ENCODE measurements at regions not wholly inside any gene's neighbourhood (a gene's known extent, or its start where the extent isn't known, plus 50 kb on each side); places are given as distances from the start of the nearest gene placed in this dataset.

DNA sequence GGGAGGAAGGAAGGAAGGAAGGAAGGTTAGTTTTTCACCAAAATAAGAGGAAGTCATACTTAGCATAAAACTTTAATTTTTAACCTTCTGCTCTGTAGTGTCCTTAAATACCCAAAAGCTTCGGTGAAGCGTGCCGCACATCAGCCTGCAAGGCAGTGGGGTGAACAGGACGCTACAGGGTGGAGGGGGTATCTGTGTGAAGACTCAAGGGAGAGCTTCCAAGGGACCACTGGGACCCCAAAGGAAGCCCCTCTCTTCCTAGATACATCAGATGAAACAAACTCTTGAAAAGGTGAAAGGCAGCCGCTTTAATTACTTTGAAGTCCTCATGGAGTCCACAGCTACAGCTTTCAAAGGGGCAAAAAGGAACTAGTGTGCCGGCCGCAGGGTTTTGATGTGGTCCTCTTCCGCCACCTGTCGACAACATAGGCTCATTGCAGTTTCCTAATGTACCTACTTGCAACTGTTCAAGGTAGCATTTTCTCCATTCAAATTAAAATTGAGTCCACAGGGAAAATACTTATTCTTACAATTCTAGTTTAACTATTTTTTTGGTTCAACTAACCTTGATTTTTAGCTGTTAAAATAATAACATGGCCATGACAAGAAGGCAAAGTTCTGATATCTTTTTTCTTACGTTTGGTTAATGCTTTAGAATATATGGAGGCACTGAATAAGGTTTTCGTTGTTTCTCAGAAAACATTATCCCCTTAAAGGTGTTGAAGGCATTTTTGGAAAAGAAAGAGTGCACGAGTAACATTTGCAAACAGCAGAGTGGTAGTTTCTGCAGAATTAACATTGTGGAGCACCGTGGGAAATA is 135.0 kb upstream of the RIPOR2 start:
- peak; percentile 78 for DNase-seq

GRCh38 chr6:25078141-25078540 is 142.4 kb upstream of the RIPOR2 start:
- DNase-seq, result no peak

- no peak for DNase-seq
Observed at GRCh38 chr6:25083784-25084507, 148.2 kb upstream of the RIPOR2 start.

DNA sequence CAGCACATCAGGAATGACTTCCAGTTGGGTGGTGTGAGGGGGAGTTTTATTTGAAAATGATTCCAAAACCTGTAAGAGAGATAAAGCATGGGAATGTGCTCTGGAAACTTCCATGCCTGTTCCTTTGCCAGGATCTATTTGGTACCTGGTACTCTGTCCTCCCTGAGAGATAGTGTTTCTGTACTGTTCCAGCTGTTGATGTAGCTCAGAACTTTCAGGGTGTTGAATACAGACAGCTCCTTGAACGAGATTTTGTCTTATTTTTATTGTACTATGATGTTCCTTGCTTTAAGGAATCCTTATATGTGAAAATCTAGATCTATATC is 148.7 kb upstream of the RIPOR2 start:
- DNase-seq, result no peak

DNA sequence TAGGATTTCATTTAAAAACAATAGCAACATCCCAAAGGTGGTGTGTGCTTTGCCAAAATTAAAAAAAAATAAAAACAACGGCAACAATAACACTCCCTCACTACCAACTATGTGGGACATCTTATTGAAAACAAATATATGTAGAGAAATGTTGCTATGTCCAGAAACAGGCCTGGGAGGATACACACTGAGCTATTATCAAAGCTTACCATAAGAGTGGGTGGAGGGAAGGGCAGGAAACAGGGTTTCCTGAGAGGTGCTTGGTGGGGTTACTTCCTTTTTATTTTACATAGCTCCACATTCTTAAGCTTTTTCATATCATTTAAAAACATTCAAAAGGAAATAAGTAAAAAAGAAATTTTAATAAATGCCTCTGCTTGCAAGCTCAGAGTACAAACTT is 150.0 kb upstream of the RIPOR2 start:
- DNase-seq, result no peak

DNA sequence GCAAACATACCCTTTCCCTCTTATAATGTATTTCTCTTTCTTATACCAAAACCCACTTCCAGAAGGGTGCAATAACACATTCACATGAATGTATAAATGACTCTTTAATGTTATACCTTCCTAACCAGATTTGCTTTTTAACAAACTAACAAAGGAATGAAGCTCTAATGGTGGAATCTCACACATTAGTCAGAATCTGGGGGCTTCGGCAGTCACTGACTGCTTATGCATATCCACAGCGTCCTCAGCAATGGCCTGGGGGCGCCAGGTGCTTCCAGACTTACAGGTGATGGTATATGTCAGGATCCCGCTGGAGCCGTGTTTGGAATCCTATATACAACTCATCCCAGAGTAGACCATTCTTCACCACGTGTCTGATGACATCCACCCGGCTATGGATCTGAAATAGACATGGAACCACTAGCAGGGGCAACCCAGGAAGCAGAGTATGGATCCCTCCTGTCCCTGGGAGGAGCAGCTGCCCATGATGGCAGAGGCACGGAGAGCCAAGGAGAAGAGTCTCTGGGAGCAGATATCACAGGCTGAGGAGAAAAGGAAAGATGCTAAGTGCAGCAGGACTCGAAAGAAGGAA is 150.8 kb upstream of the RIPOR2 start:
- no peak for DNase-seq

DNA sequence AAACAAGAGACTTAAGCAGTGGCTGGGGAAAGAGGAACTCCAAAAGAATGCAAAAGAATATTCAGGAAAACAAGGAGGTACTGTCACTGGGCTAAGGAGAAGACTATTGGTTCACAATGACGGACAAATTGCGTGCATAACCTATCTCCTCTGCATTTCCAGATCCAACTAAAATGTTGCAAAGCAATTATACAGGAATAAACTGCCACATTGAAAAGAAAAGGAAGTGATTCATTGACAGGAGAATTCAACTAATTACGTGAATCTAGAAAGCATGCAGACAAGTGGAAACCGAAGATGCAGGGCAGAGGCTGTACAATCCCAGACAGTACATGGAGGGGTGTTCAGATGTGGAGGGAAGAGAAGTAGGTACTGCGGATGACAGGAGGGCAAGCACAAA is 152.8 kb upstream of the RIPOR2 start:
- DNase-seq, result no peak

GRCh38 chr6:25089442-25089841 is 153.7 kb upstream of the RIPOR2 start:
- no peak for DNase-seq

DNA sequence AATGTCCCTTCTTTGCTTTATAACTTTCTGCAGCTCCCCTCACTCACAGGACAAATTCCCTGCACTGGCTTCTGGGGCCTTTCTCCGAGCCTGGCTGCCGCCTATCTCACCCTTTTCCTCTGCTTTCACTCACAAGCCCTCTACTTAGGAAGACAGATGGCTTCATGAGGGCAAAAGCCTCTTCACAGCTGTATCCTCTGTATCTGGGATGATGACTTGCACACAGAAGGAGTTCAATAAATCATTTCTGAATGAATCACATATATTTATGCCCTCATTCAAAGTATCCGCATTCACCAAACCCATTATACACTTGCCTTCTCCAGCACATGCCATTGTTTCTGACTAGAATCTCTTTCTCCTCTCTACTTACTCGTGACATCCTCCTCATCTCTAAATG is 159.0 kb upstream of the RIPOR2 start:
- no peak for DNase-seq

DNA sequence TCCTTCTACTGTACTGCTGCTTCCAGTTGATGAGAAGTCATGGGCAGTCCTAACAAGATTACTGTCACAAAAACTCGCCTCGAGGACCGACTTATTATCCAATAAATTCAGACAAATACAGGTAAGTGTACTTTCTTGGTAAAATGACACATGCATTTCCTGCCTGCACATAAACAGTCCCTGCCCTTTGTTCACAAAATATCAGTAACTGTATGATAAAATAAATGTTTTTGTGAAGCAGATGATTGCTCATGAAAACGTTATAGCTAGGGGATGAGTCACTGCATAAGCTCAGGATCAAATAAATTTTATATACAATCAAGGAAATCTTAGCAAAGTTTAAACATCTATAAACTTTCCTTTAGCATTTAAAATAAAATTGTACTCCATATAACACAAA is 164.5 kb upstream of the RIPOR2 start:
- DNase-seq, result no peak

GRCh38 chr6:25103603-25104002 is 167.8 kb upstream of the RIPOR2 start:
- no peak for DNase-seq

DNA sequence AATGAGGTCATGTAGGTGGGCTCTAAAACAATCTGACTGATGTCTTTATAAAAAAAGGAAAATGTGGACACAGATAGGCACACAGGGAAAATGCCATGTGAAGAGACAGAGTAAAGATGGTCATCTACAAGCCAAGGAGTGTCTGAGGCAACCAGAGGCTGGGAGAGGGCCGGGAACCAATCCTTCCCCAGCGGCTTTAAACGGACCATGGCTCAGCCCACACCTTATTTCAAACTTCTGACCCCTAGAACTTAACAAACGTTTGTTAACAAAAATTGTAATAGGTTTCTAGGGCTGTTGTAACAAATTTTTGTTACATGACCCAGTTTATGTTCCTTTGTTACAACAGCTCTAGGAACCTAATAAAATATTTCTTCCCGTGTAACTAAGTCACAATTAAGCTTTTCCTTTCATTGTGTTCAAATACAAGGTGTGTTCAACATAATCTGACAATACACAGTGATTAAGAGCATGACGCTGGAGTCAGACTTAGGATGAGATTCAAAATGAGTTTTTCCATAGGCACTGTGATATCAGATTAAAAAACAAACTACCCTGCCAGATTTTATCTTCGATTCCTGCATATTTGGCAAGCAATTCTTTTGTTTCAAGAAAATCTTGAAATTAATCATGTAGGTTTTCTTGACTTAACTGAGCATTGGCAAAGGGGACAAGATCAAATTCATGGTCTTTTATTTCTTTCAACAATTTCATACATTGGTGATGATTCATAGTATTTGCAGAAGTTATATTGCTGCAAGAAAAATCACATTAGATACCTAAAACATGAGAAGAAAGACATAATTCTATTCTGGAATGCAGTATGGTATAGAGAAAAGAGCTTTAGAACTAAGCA is 169.5 kb upstream of the RIPOR2 start:
- no peak for DNase-seq

GRCh38 chr6:25107218-25107617 is 171.5 kb upstream of the RIPOR2 start:
- DNase-seq, result no peak

DNA sequence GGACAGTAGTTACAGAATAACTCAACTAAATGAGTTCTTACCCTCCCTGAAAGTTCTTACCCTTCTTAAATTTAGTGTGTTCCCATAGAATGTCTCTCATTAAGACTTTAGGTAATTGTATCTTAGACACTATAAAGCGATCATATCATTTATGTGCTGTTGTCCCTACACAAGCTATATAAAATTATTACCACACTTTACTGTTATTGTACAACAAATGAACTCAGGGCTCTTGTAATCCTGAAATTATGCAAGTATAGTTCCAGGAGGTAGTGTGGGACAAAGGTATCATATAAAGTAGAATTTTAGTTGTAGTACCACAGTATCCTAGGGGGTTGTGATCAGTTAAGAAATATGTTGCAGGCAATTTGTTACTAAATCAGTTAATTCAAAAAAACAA is 167.4 kb upstream of the CARMIL1 start:
- DNase-seq, result no peak

DNA sequence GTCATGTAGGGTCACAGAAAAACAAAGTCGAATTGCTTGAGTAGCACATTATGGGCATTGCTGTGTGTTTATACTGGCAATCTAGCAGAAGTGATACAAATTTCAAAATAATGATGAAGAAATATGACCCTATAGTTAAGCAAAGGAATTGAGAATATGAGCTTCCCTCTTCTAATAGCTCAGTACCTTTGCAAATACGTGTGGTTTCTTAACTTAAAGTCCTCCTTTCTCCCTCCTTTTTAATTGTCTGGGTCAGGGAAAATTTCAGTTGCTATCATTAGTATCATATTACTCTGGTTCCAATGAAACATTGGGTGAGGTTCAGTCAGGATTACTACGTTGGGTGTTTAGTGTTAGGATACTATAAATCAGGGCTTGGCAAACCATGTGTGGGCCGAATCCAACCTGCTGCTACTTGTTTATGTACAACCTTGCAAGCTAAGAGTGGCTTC is 166.8 kb upstream of the CARMIL1 start:
- no peak for DNase-seq

DNA sequence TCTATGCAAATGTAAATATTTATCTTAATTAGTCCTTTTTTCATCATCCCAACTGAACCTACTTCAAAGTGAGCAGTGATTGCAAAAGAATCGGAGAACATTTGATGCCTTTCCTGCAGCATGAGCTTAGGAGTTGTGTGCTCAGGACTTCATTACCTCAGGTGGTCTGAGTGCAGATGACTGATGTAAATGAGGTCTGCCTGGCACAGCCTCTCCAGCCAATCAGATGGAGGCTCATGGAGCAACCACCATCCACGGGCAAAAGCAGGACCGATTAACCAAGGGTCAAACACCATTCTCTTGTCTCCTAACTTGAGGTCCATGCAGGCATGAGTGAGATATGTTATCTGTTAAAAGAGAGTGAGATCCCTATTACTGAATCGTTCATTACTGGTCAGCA is 165.7 kb upstream of the CARMIL1 start:
- DNase-seq, result no peak

- DNase-seq, result no peak
Observed at GRCh38 chr6:25118038-25118437, 161.1 kb upstream of the CARMIL1 start.

DNA sequence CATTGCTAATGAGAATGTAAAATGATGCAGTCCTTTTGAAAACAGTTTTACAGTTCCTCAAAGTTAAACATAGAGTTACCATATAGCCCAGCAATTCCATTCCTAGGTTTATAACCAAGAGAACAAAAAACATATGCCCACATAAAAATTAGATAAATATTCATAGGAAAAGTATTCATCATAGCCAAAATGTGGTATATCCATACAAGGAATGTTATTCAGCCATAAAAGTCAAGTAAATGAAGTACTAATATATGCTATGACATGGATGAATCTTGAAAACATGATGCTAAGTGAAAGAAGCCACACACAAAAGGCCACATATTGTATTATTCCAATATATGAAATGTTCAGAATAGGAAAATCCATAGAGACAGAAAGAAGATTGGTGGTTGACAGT is 158.0 kb upstream of the CARMIL1 start:
- DNase-seq, result no peak

GRCh38 chr6:25122001-25122400 is 157.2 kb upstream of the CARMIL1 start:
- no peak for DNase-seq

DNA sequence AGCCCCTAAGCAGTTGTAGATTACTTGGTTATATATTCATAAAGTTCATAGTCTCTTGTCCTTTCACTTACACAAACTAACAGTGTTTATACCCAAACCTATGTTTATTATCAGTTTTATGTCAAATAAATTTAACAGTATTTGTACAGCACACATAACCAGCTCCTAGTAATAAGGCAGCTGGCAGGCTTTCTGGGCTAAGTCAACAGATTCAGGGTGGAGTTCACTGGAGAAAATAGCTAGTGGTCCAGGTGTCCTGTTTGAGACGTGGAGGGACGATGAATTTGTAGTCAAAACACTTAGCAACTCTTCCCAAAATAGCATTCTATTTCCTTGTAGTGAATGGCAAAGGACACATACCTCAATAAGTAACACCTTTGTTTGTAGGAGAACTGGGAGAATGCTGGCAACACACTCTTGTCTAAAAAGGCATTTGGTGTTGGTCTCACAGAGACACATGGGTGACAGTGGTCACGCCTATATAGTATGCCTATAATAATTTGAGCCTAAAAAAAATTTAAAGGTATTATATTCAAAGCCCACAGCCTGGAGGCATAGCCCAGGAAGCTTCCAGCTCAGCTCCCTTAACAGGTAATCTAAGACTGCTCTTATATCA is 156.4 kb upstream of the CARMIL1 start:
- DNase-seq, result no peak

- DNase-seq, result no peak
Observed at GRCh38 chr6:25124216-25124715, 154.9 kb upstream of the CARMIL1 start.

- no peak for DNase-seq
Observed at GRCh38 chr6:25125736-25126135, 153.4 kb upstream of the CARMIL1 start.

All from DMS79 (cell line).